HEK293 (cell line): ENCODE measurements at regions not wholly inside any gene's neighbourhood (a gene's known extent, or its start where the extent isn't known, plus 50 kb on each side); places are given as distances from the start of the nearest gene placed in this dataset.

ENCODE experiments used
- CTCF ChIA-PET: fragments of 350-600 bp; formaldehyde crosslinking; extraction: SDS; loops from one replicate; lab custom pipeline; 2021; ENCODE audit warnings: antibody characterized with exemption; lab: Yijun Ruan, JAX
- POLR2A ChIA-PET: fragments of 300-600 bp; formaldehyde crosslinking; extraction: SDS; loops from one replicate; lab custom pipeline; 2020; ENCODE audit warnings: antibody characterized with exemption, inconsistent platforms; lab: Yijun Ruan, JAX
- H3K27ac ChIP-seq: fragments of 200-500 bp; sonication (Bioruptor generic); 2 replicates; pipeline ENCODE4 v1.5.1; 2014; ENCODE audit warnings: low read depth, low read length, control low read depth, inconsistent platforms; ENCODE audit errors: extremely low read depth
- H3K36me3 ChIP-seq, 2 experiments: fragments of 200-500 bp in 1 of 2; sonication (Bioruptor generic) in 1 of 2; 1 replicate in 1 of 2; 2 replicates in 1 of 2; pipeline ENCODE4 v1.5.1; 2014 to 2017; ENCODE audit warnings: inconsistent platforms in 2 of 2, low read length in 2 of 2; ENCODE audit not compliant: control insufficient read depth in 2 of 2, insufficient read depth in 1 of 2
- H3K4me1 ChIP-seq: fragments of 200-500 bp; sonication (Bioruptor generic); 2 replicates; pipeline ENCODE4 v1.5.1; 2014; ENCODE audit warnings: mild to moderate bottlenecking, low read length, inconsistent platforms; ENCODE audit not compliant: control insufficient read depth, insufficient read depth
- H3K4me3 ChIP-seq: 2 replicates; pipeline ENCODE4 v1.5.1; 2011; ENCODE audit warnings: low read depth, mild to moderate bottlenecking, control low read depth, low read length, moderate library complexity
- H3K9me3 ChIP-seq: fragments of 200-500 bp; sonication (Bioruptor generic); 2 replicates; pipeline ENCODE4 v1.5.1; 2014; ENCODE audit warnings: low read depth, low read length, inconsistent platforms; ENCODE audit not compliant: control insufficient read depth, insufficient read depth
- BCL6B ChIP-seq: fragments of 450-650 bp; formaldehyde crosslinking; IDR thresholded peaks from 2 replicates; pipeline ENCODE4 v1.5.1; 2017; ENCODE audit warnings: missing biosample characterization, missing genetic modification characterization
- KLF10 ChIP-seq: fragments of 450-650 bp; IDR thresholded peaks from 2 replicates; pipeline ENCODE4 v1.5.1; 2018; ENCODE audit warnings: missing biosample characterization, mild to moderate bottlenecking, missing genetic modification characterization
- KLF9 ChIP-seq: fragments of 450-650 bp; formaldehyde crosslinking; IDR thresholded peaks from 2 replicates; pipeline ENCODE4 v1.5.1; 2016; ENCODE audit warnings: missing biosample characterization, missing genetic modification characterization, low read depth
- OVOL3 ChIP-seq: fragments of 450-650 bp; formaldehyde crosslinking; IDR thresholded peaks from 2 replicates; pipeline ENCODE4 v1.5.1; 2016; ENCODE audit warnings: missing biosample characterization, missing genetic modification characterization
- RBAK ChIP-seq: fragments of 450-650 bp; formaldehyde crosslinking; IDR thresholded peaks from 2 replicates; pipeline ENCODE4 v1.5.1; 2016; ENCODE audit warnings: missing biosample characterization, missing genetic modification characterization
- SETDB1 ChIP-seq: IDR thresholded peaks from one replicate; pipeline ENCODE4 v1.6.1; 2017; ENCODE audit warnings: mild to moderate bottlenecking, low read length, moderate library complexity, mixed read lengths; ENCODE audit not compliant: insufficient read length
- ZNF132 ChIP-seq: fragments of 450-650 bp; formaldehyde crosslinking; IDR thresholded peaks from 2 replicates; pipeline ENCODE4 v1.5.1; 2017; ENCODE audit warnings: missing biosample characterization, missing genetic modification characterization, borderline replicate concordance
- ZNF184 ChIP-seq: fragments of 450-650 bp; IDR thresholded peaks from 2 replicates; pipeline ENCODE4 v1.5.1; 2018; ENCODE audit warnings: missing biosample characterization, mild to moderate bottlenecking, missing genetic modification characterization
- ZNF19 ChIP-seq: fragments of 450-650 bp; formaldehyde crosslinking; IDR thresholded peaks from 2 replicates; pipeline ENCODE4; 2016; ENCODE audit warnings: missing biosample characterization, missing genetic modification characterization, low read depth
- ZNF24 ChIP-seq: fragments of 450-650 bp; formaldehyde crosslinking; IDR thresholded peaks from 2 replicates; pipeline ENCODE4 v1.5.1; 2016; ENCODE audit warnings: missing biosample characterization, missing genetic modification characterization
- ZNF398 ChIP-seq: fragments of 450-650 bp; formaldehyde crosslinking; IDR thresholded peaks from 2 replicates; pipeline ENCODE4 v1.5.1; 2017; ENCODE audit warnings: missing biosample characterization, missing genetic modification characterization
- ZNF521 ChIP-seq: fragments of 450-650 bp; formaldehyde crosslinking; IDR thresholded peaks from 2 replicates; pipeline ENCODE4 v1.5.1; 2017; ENCODE audit warnings: missing biosample characterization, mild to moderate bottlenecking, missing genetic modification characterization
- ZNF529 ChIP-seq: fragments of 450-650 bp; formaldehyde crosslinking; IDR thresholded peaks from 2 replicates; pipeline ENCODE4 v1.5.1; 2017; ENCODE audit warnings: missing genetic modification characterization, missing biosample characterization; ENCODE audit not compliant: insufficient replicate concordance
- ZNF571 ChIP-seq: fragments of 450-650 bp; formaldehyde crosslinking; IDR thresholded peaks from 2 replicates; pipeline ENCODE4 v1.5.0; 2017; ENCODE audit warnings: missing biosample characterization, missing genetic modification characterization
- ZNF624 ChIP-seq: fragments of 450-650 bp; formaldehyde crosslinking; IDR thresholded peaks from 2 replicates; pipeline ENCODE4 v1.5.1; 2017; ENCODE audit warnings: missing biosample characterization, missing genetic modification characterization
- TF ChIP-seq, protein P1 (sequence below): fragments of 450-650 bp; formaldehyde crosslinking; IDR thresholded peaks from 2 replicates; pipeline ENCODE4 v1.5.1; 2017; ENCODE audit warnings: missing biosample characterization, mild to moderate bottlenecking, missing genetic modification characterization, moderate library complexity
- TF ChIP-seq, protein P2 (sequence below): fragments of 450-650 bp; formaldehyde crosslinking; IDR thresholded peaks from 2 replicates; pipeline ENCODE4 v1.5.1; 2016; ENCODE audit warnings: missing biosample characterization, missing genetic modification characterization
- TF ChIP-seq, protein P3 (sequence below): fragments of 450-650 bp; formaldehyde crosslinking; IDR thresholded peaks from 2 replicates; pipeline ENCODE4 v1.5.1; 2016; ENCODE audit warnings: missing biosample characterization, missing genetic modification characterization, borderline replicate concordance
- TF ChIP-seq, protein P4 (sequence below): fragments of 450-650 bp; formaldehyde crosslinking; IDR thresholded peaks from 2 replicates; pipeline ENCODE4 v1.5.1; 2016; ENCODE audit warnings: missing biosample characterization, missing genetic modification characterization, low read depth

DNA sequence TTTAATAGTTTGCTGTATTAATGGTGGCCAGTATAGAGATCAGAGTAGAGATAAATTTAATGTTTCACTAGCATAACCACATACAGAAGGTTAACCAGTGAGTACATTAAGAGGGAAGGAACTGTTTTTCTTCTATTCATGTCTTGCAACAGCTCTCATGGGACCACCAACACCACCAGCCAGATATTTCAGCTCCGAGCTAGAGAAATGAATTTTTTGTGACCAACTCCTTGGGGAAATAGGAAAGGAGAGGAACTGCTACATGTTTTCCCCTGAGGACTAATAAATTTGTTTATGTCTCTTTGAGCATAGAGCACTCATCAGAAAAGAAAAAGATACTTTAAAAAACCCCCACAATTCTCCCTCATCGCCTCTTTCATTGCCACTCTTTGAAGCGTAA, 247.5 kb downstream of the MBNL1 start:
- ChIA-PET CTCF (no interaction called here), POLR2A (no interaction called here)
- no peaks in the 10 kb centered on the region for H3K9me3 ChIP-seq
- no peaks in the 10 kb centered on the region for H3K36me3 ChIP-seq
- no peak overlapping the region for H3K27ac ChIP-seq
- H3K4me1 ChIP-seq: no peaks in the 10 kb centered on the region
- no peak overlapping the region for H3K4me3 ChIP-seq
- TF ChIP-seq ZNF624 (tag by site-specific recombination): no peak
- TF ChIP-seq ZNF24 (tag by site-specific recombination): no peak
- no peak for TF ChIP-seq ZNF132 (tag by site-specific recombination)
- no peak for TF ChIP-seq KLF9
- TF ChIP-seq, protein P1, sequence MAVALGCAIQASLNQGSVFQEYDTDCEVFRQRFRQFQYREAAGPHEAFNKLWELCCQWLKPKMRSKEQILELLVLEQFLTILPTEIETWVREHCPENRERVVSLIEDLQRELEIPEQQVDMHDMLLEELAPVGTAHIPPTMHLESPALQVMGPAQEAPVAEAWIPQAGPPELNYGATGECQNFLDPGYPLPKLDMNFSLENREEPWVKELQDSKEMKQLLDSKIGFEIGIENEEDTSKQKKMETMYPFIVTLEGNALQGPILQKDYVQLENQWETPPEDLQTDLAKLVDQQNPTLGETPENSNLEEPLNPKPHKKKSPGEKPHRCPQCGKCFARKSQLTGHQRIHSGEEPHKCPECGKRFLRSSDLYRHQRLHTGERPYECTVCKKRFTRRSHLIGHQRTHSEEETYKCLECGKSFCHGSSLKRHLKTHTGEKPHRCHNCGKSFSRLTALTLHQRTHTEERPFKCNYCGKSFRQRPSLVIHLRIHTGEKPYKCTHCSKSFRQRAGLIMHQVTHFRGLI (tag by site-specific recombination): no peak
- no peak for TF ChIP-seq RBAK (tag by site-specific recombination)
- TF ChIP-seq KLF10 (tag by site-specific recombination): no peak
- no peak for TF ChIP-seq ZNF19 (tag by site-specific recombination)
- TF ChIP-seq ZNF529 (tag by site-specific recombination): no peak
- TF ChIP-seq, protein P2, sequence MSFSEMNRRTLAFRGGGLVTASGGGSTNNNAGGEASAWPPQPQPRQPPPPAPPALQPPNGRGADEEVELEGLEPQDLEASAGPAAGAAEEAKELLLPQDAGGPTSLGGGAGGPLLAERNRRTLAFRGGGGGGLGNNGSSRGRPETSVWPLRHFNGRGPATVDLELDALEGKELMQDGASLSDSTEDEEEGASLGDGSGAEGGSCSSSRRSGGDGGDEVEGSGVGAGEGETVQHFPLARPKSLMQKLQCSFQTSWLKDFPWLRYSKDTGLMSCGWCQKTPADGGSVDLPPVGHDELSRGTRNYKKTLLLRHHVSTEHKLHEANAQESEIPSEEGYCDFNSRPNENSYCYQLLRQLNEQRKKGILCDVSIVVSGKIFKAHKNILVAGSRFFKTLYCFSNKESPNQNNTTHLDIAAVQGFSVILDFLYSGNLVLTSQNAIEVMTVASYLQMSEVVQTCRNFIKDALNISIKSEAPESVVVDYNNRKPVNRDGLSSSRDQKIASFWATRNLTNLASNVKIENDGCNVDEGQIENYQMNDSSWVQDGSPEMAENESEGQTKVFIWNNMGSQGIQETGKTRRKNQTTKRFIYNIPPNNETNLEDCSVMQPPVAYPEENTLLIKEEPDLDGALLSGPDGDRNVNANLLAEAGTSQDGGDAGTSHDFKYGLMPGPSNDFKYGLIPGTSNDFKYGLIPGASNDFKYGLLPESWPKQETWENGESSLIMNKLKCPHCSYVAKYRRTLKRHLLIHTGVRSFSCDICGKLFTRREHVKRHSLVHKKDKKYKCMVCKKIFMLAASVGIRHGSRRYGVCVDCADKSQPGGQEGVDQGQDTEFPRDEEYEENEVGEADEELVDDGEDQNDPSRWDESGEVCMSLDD: no peak
- TF ChIP-seq, protein P3, sequence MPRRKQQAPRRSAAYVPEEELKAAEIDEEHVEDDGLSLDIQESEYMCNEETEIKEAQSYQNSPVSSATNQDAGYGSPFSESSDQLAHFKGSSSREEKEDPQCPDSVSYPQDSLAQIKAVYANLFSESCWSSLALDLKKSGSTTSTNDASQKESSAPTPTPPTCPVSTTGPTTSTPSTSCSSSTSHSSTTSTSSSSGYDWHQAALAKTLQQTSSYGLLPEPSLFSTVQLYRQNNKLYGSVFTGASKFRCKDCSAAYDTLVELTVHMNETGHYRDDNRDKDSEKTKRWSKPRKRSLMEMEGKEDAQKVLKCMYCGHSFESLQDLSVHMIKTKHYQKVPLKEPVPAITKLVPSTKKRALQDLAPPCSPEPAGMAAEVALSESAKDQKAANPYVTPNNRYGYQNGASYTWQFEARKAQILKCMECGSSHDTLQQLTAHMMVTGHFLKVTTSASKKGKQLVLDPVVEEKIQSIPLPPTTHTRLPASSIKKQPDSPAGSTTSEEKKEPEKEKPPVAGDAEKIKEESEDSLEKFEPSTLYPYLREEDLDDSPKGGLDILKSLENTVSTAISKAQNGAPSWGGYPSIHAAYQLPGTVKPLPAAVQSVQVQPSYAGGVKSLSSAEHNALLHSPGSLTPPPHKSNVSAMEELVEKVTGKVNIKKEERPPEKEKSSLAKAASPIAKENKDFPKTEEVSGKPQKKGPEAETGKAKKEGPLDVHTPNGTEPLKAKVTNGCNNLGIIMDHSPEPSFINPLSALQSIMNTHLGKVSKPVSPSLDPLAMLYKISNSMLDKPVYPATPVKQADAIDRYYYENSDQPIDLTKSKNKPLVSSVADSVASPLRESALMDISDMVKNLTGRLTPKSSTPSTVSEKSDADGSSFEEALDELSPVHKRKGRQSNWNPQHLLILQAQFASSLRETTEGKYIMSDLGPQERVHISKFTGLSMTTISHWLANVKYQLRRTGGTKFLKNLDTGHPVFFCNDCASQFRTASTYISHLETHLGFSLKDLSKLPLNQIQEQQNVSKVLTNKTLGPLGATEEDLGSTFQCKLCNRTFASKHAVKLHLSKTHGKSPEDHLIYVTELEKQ (tag by site-specific recombination): no peak

DNA sequence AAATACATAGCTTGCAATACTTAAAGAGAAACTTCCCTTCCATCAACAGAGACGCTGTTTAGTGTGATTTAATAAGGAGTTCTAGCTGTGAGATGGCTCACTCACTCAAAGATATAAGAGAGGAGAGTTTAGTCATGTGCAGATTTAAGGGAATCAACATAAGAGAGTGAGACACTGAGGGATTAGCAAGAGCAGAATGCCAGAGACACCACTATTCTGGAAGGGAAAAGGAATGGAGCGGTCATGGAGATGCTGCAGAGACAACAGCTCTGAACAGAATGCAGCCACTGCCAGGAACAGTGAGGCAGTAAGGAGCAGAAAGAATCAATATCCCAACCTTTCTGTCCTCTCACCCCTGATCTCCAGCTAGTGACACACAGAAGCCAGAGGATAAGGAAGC, 248.8 kb downstream of the MBNL1 start:
- Histone ChIP-seq H3K4me1 (no peaks in the 10 kb centered on the region), H3K27ac (no peak overlapping the region), H3K9me3 (no peaks in the 10 kb centered on the region), H3K36me3 (no peaks in the 10 kb centered on the region), H3K4me3 (no peak overlapping the region)
- TF ChIP-seq ZNF184 (tag by site-specific recombination): no peak
- ChIA-PET POLR2A (no interaction called here), CTCF (no interaction called here)

DNA sequence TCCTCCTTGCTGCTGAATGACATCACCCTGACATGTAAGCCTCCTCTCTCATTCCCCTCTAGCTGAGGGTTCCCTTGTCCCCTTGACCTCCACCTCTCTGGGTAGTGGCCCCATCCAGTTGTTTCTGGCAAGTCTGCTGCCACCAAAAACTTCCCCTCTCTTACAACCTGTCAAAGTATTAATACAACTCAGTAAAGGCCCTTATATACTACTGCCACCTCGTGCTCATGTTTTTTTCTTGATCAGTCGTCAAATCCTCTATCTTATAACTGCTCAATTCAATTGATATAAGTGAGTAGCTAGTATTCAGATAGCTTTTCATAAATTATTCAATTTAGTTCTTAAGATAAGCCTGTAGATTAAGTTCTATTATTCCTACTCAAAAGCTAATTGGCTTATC, 249.6 kb downstream of the MBNL1 start:
- Histone ChIP-seq H3K36me3 (no peaks in the 10 kb centered on the region), H3K4me3 (no peak overlapping the region), H3K4me1 (no peaks in the 10 kb centered on the region), H3K27ac (no peak overlapping the region), H3K9me3 (no peaks in the 10 kb centered on the region)
- ChIA-PET POLR2A (no interaction called here), CTCF (interaction anchor here (0.6 kb wide), 2 partner anchors 62 to 200 kb away, joined by 3 to 4 read pairs; no protein-coding TSS in a partner anchor)
- TF ChIP-seq ZNF571 (tag by site-specific recombination) (no peak), BCL6B (tag by site-specific recombination) (no peak), ZNF521 (tag by site-specific recombination) (no peak), ZNF398 (tag by site-specific recombination) (no peak), OVOL3 (tag by site-specific recombination) (no peak), SETDB1 (no peak)
- TF ChIP-seq, protein P4, sequence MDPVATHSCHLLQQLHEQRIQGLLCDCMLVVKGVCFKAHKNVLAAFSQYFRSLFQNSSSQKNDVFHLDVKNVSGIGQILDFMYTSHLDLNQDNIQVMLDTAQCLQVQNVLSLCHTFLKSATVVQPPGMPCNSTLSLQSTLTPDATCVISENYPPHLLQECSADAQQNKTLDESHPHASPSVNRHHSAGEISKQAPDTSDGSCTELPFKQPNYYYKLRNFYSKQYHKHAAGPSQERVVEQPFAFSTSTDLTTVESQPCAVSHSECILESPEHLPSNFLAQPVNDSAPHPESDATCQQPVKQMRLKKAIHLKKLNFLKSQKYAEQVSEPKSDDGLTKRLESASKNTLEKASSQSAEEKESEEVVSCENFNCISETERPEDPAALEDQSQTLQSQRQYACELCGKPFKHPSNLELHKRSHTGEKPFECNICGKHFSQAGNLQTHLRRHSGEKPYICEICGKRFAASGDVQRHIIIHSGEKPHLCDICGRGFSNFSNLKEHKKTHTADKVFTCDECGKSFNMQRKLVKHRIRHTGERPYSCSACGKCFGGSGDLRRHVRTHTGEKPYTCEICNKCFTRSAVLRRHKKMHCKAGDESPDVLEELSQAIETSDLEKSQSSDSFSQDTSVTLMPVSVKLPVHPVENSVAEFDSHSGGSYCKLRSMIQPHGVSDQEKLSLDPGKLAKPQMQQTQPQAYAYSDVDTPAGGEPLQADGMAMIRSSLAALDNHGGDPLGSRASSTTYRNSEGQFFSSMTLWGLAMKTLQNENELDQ (tag by site-specific recombination): no peak
